Mammary epithelial cell (primary cell): ENCODE measurements at regions not wholly inside any gene's neighbourhood (a gene's known extent, or its start where the extent isn't known, plus 50 kb on each side); places are given as distances from the start of the nearest gene placed in this dataset.

Experiments used
- EZH2 ChIP-seq: IDR thresholded peaks from 2 replicates; pipeline ENCODE4 v1.6.1; 2012; ENCODE audit warnings: low read length, inconsistent platforms, borderline replicate concordance
- TF ChIP-seq, protein P1 (sequence below), 2 donors: IDR thresholded peaks in 1 of 2; conservative IDR thresholded peaks in 1 of 2; 2 replicates each; pipeline ENCODE4 v1.5.1; 2011 to 2012; ENCODE audit warnings: inconsistent platforms in 2 of 2, low read length in 2 of 2, mild to moderate bottlenecking in 2 of 2, control low read depth in 1 of 2, low read depth in 1 of 2; ENCODE audit not compliant: insufficient read depth in 1 of 2; ENCODE audit errors: extremely low read depth in 1 of 2

DNA sequence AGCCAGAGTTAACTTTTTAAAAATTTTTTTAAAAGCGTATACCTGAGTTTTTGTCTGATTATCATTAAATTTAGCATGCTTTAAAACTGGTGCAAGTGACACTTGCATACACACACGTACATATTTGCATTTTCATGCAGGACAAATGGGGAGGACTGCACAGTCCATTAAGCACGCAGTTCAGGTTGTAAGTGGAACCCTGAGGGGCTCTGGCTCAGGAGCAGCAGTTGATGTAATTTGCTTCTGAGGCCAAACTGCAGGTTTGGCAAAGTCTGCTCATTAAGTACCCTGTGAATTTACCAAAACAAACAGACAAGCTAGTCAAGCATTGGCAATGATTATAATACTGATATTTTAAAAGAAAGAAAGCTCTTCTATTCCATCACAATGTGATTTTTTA is 215.8 kb upstream of the PFKP start:
- TF ChIP-seq, protein P1, sequence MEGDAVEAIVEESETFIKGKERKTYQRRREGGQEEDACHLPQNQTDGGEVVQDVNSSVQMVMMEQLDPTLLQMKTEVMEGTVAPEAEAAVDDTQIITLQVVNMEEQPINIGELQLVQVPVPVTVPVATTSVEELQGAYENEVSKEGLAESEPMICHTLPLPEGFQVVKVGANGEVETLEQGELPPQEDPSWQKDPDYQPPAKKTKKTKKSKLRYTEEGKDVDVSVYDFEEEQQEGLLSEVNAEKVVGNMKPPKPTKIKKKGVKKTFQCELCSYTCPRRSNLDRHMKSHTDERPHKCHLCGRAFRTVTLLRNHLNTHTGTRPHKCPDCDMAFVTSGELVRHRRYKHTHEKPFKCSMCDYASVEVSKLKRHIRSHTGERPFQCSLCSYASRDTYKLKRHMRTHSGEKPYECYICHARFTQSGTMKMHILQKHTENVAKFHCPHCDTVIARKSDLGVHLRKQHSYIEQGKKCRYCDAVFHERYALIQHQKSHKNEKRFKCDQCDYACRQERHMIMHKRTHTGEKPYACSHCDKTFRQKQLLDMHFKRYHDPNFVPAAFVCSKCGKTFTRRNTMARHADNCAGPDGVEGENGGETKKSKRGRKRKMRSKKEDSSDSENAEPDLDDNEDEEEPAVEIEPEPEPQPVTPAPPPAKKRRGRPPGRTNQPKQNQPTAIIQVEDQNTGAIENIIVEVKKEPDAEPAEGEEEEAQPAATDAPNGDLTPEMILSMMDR (conservative IDR thresholded peaks at IDR 0.05 in 1 of 2, IDR thresholded peaks at IDR 0.05 in 1 of 2; ENCODE audit: extremely low read depth in 1 of 2, insufficient read depth in 1 of 2, low read depth in 1 of 2, low read length in 2 of 2) = no peak
- TF ChIP-seq EZH2 = no peak
